Astrocyte (in vitro differentiated cells and primary cell): ENCODE measurements at regions not wholly inside any gene's neighbourhood (a gene's known extent, or its start where the extent isn't known, plus 50 kb on each side); places are given as distances from the start of the nearest gene placed in this dataset.

ENCODE experiments used
- DNase-seq: peaks from one replicate; pipeline ENCODE4 v3.0.0-alpha.2; 2010; ENCODE audit warnings: low read depth
- FAIRE-seq: peaks from 2 replicates; lab custom pipeline; 2011; peaks lifted over from hg19 to GRCh38; lab: Jason Lieb, UNC
- H2AFZ ChIP-seq: 2 replicates; pipeline ENCODE4 v1.6.0; 2012; ENCODE audit warnings: low read depth, low read length, inconsistent platforms
- H3K27ac ChIP-seq: 2 replicates; pipeline ENCODE4 v1.5.1; 2011; ENCODE audit warnings: low read depth, low read length, inconsistent platforms
- H3K27me3 ChIP-seq: 2 replicates; pipeline ENCODE4 v1.6.0; 2011; ENCODE audit warnings: low read length, inconsistent platforms; ENCODE audit not compliant: insufficient read depth
- H3K36me3 ChIP-seq: 2 replicates; pipeline ENCODE4 v1.5.1; 2011; ENCODE audit warnings: low read length, inconsistent platforms; ENCODE audit not compliant: insufficient read depth
- H3K4me1 ChIP-seq: 2 replicates; pipeline ENCODE4 v1.5.1; 2011; ENCODE audit warnings: low read length, inconsistent platforms; ENCODE audit not compliant: insufficient read depth
- H3K4me2 ChIP-seq: 2 replicates; pipeline ENCODE4 v1.6.0; 2012; ENCODE audit warnings: low read length, inconsistent platforms
- H3K4me3 ChIP-seq: 2 replicates; pipeline ENCODE4 v1.5.1; 2011; ENCODE audit warnings: low read depth, mild to moderate bottlenecking, low read length, inconsistent platforms; ENCODE audit not compliant: insufficient read depth
- H3K79me2 ChIP-seq: 2 replicates; pipeline ENCODE4 v1.6.0; 2012; ENCODE audit warnings: mild to moderate bottlenecking, low read length, inconsistent platforms; ENCODE audit not compliant: insufficient read depth
- H3K9ac ChIP-seq: 2 replicates; pipeline ENCODE4 v1.6.0; 2012; ENCODE audit warnings: mild to moderate bottlenecking, low read length, inconsistent platforms
- H3K9me3 ChIP-seq: 2 replicates; pipeline ENCODE4 v1.5.1; 2012; ENCODE audit warnings: low read depth, mild to moderate bottlenecking, low read length, inconsistent platforms; ENCODE audit not compliant: insufficient read depth
- H4K20me1 ChIP-seq: 2 replicates; pipeline ENCODE4 v1.6.0; 2012; ENCODE audit warnings: low read length, inconsistent platforms; ENCODE audit not compliant: insufficient read depth
- H3K27ac Mint-ChIP-seq: one replicate; pipeline ENCODE4 v1.8.0; 2021; ENCODE audit warnings: mild to moderate bottlenecking, mixed read lengths; ENCODE audit not compliant: unreplicated experiment
- H3K27me3 Mint-ChIP-seq: one replicate; pipeline ENCODE4 v1.8.0; 2021; ENCODE audit warnings: low read depth, mixed read lengths; ENCODE audit not compliant: unreplicated experiment
- H3K36me3 Mint-ChIP-seq: one replicate; pipeline ENCODE4 v1.8.0; 2021; ENCODE audit warnings: low read depth, mixed read lengths; ENCODE audit not compliant: unreplicated experiment
- H3K4me1 Mint-ChIP-seq: one replicate; pipeline ENCODE4 v1.8.0; 2021; ENCODE audit warnings: low read depth, mixed read lengths; ENCODE audit not compliant: unreplicated experiment
- H3K4me3 Mint-ChIP-seq: one replicate; pipeline ENCODE4 v1.8.0; 2021; ENCODE audit warnings: mild to moderate bottlenecking, moderate library complexity, mixed read lengths; ENCODE audit not compliant: unreplicated experiment
- H3K9me3 Mint-ChIP-seq: one replicate; pipeline ENCODE4 v1.8.0; 2021; ENCODE audit warnings: mild to moderate bottlenecking, mixed read lengths; ENCODE audit not compliant: unreplicated experiment
- CTCF ChIP-seq: IDR thresholded peaks from 2 replicates; pipeline ENCODE4 v1.5.1; 2011; ENCODE audit warnings: low read depth, mild to moderate bottlenecking, inconsistent platforms, low read length, moderate library complexity; ENCODE audit not compliant: insufficient read depth
- EZH2 ChIP-seq: IDR thresholded peaks from 2 replicates; pipeline ENCODE4 v1.6.1; 2012; ENCODE audit warnings: mild to moderate bottlenecking, low read length, inconsistent platforms; ENCODE audit not compliant: insufficient read depth

GRCh38 chr2:64331849-64332699 lies 121.9 kb upstream of the LGALSL start:
- Histone ChIP-seq H3K9ac (no peak overlapping the region), H3K27ac (no peak overlapping the region), H3K4me3 (no peak overlapping the region), H3K4me1 (peaks cover 10% of the 10 kb centered on the region), H3K4me2 (no peak overlapping the region), H3K79me2 (no peaks in the 10 kb centered on the region), H2AFZ (no peak overlapping the region), H3K36me3 (no peaks in the 10 kb centered on the region), H3K9me3 (no peaks in the 10 kb centered on the region), H4K20me1 (no peaks in the 10 kb centered on the region), H3K27me3 (peaks cover 21% of the 10 kb centered on the region)
- no peaks in the 10 kb centered on the region for H3K9me3 Mint-ChIP-seq
- TF ChIP-seq CTCF (no peak), EZH2 (no peak)
- DNase-seq (no peak), FAIRE-seq (no peak)
- peaks cover 8% of the 10 kb centered on the region for H3K27me3 Mint-ChIP-seq
- no peaks in the 10 kb centered on the region for H3K36me3 Mint-ChIP-seq
- H3K27ac Mint-ChIP-seq: no peak overlapping the region
- no peak overlapping the region for H3K4me3 Mint-ChIP-seq
- peaks cover 22% of the 10 kb centered on the region for H3K4me1 Mint-ChIP-seq

DNA sequence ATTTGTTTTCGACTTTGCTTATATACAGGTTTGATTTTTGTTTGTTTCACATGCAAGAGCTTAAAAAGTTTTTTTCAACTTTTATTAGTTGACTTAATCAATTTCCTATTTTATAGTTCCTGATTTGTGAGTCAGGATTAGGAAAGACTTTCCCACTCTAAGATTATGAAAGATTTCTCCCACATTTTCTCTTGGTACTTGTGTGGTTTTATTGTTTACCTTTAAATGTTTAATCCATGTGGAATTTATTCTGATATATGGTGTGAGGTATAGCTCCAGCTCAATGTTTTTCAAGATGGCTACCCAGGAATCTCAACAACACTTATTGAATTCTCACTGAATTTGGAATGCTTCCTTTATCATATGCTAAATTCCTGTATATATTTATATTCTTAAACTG lies 117.8 kb upstream of the LGALSL start:
- no peak for FAIRE-seq

More for the DNA sequence above, 117.8 kb upstream of the LGALSL start:
- Histone ChIP-seq H3K4me1 (peaks cover 10% of the 10 kb centered on the region), H3K27ac (no peak overlapping the region), H3K9me3 (no peaks in the 10 kb centered on the region), H4K20me1 (no peaks in the 10 kb centered on the region), H3K27me3 (peaks cover 22% of the 10 kb centered on the region), H3K4me2 (no peak overlapping the region), H3K79me2 (no peaks in the 10 kb centered on the region), H3K4me3 (no peak overlapping the region), H3K36me3 (no peaks in the 10 kb centered on the region), H2AFZ (no peak overlapping the region), H3K9ac (no peak overlapping the region)
- TF ChIP-seq CTCF (no peak), EZH2 (no peak)
- peaks cover 25% of the 10 kb centered on the region for H3K4me1 Mint-ChIP-seq
- H3K27me3 Mint-ChIP-seq: peaks cover 3% of the 10 kb centered on the region
- no peak overlapping the region for H3K4me3 Mint-ChIP-seq
- DNase-seq: no peak
- H3K27ac Mint-ChIP-seq: no peak overlapping the region
- H3K9me3 Mint-ChIP-seq: no peaks in the 10 kb centered on the region
- H3K36me3 Mint-ChIP-seq: no peaks in the 10 kb centered on the region
